GM12878 (cell line): ENCODE measurements at regions not wholly inside any gene's neighbourhood (a gene's known extent, or its start where the extent isn't known, plus 50 kb on each side); places are given as distances from the start of the nearest gene placed in this dataset.

Experiments
- ATAC-seq: fragments of 200-7000 bp; cut with Tn5 transposase; 3 replicates; pipeline ENCODE4 v1.9.1; 2020; ENCODE audit warnings: mild to moderate bottlenecking, moderate library complexity
- BruUV-seq: library from RNA; stranded (reverse); fragments of 400-500 nt; replicated peaks from 2 replicates; lab custom pipeline; 2021; lab: Mats Ljungman, UMichigan
- CTCF ChIA-PET: fragments of 300-600 bp; sonication (Branson Sonifier 250); formaldehyde crosslinking; extraction: SDS; loops from one replicate; lab custom pipeline; 2021; ENCODE audit warnings: inconsistent platforms; lab: Yijun Ruan, JAX
- POLR2A ChIA-PET: fragments of 350-600 bp; formaldehyde crosslinking; extraction: SDS; loops from one replicate; lab custom pipeline; 2021; ENCODE audit warnings: inconsistent platforms; lab: Charles Lee
- RAD21 ChIA-PET: fragments of 300-600 bp; sonication (Branson Sonifier 250); formaldehyde crosslinking; loops from one replicate; lab custom pipeline; 2023; ENCODE audit warnings: antibody characterized with exemption; ENCODE audit not compliant: unreplicated experiment; lab: Charles Lee
- SMC1A ChIA-PET: fragments of 300-600 bp; sonication (Branson Sonifier 250); formaldehyde crosslinking; loops from one replicate; lab custom pipeline; 2023; ENCODE audit not compliant: unreplicated experiment, uncharacterized antibody; lab: Charles Lee
- DNase-seq: peaks from one replicate; pipeline ENCODE4 v3.0.0-alpha.2; 2011; ENCODE audit warnings: low read depth, low spot score
- FAIRE-seq: peaks from 3 replicates; lab custom pipeline; 2011; peaks lifted over from hg19 to GRCh38; lab: Jason Lieb, UNC
- H2AFZ ChIP-seq: 2 replicates; pipeline ENCODE4 v1.6.0; 2011; ENCODE audit warnings: low read depth, low read length, control low read depth; ENCODE audit not compliant: control insufficient read depth
- H3K27ac ChIP-seq: 2 replicates; pipeline ENCODE4 v1.5.1; 2011; ENCODE audit warnings: control low read depth; ENCODE audit not compliant: control insufficient read depth, insufficient read depth
- H3K27me3 ChIP-seq, 2 experiments: replicated peaks in 1 of 2; 2 replicates each; pipeline versions ENCODE4 v1.6.0 to v1.6.1; 2011; ENCODE audit warnings: low read length in 1 of 2; ENCODE audit not compliant: control insufficient read depth in 2 of 2, insufficient read depth in 2 of 2
- H3K36me3 ChIP-seq, 2 experiments: 2 replicates each; pipeline ENCODE4 v1.5.1; 2011; ENCODE audit warnings: low read length in 1 of 2; ENCODE audit not compliant: control insufficient read depth in 2 of 2, insufficient read depth in 2 of 2
- H3K4me1 ChIP-seq: 2 replicates; pipeline ENCODE4 v1.6.1; 2011; ENCODE audit warnings: mild to moderate bottlenecking, low read length, moderate library complexity, mixed read lengths; ENCODE audit not compliant: control insufficient read depth, insufficient read depth
- H3K4me2 ChIP-seq: 2 replicates; pipeline ENCODE4 v1.6.0; 2011; ENCODE audit warnings: control low read depth; ENCODE audit not compliant: control insufficient read depth, insufficient read depth
- H3K4me3 ChIP-seq: fragments of 200-600 bp; sonication (generic); 2 replicates; pipeline ENCODE4 v1.5.1; 2016
- H3K79me2 ChIP-seq: 2 replicates; pipeline ENCODE4 v1.6.0; 2011; ENCODE audit warnings: low read length; ENCODE audit not compliant: control insufficient read depth, insufficient read depth
- H3K9ac ChIP-seq: 2 replicates; pipeline ENCODE4 v1.8.0; 2011; ENCODE audit warnings: low read length, control low read depth, mixed read lengths; ENCODE audit not compliant: control insufficient read depth, insufficient read depth
- H3K9me3 ChIP-seq: replicated peaks from 3 replicates; pipeline ENCODE4 v1.5.1; 2011; ENCODE audit warnings: mild to moderate bottlenecking, low read length; ENCODE audit not compliant: control insufficient read depth, insufficient read depth
- H4K20me1 ChIP-seq: 2 replicates; pipeline ENCODE4 v1.6.0; 2011; ENCODE audit not compliant: control insufficient read depth, insufficient read depth
- EED ChIP-seq: sonication (generic); IDR thresholded peaks from 2 replicates; pipeline ENCODE4 v1.6.1; 2016; ENCODE audit warnings: antibody characterized with exemption, low read depth
- KAT2A ChIP-seq: conservative IDR thresholded peaks from 2 replicates; pipeline ENCODE4 v1.6.1; 2011; ENCODE audit warnings: low read depth, low read length; ENCODE audit not compliant: control insufficient read depth
- KLF5 ChIP-seq: fragments of 450-650 bp; IDR thresholded peaks from 2 replicates; pipeline ENCODE4 v1.6.1; 2014; ENCODE audit warnings: mild to moderate bottlenecking; ENCODE audit not compliant: partially characterized antibody
- MEF2A ChIP-seq: IDR thresholded peaks from 2 replicates; pipeline ENCODE4 v1.6.1; 2011; ENCODE audit warnings: low read depth, mild to moderate bottlenecking, low read length, moderate library complexity; ENCODE audit not compliant: insufficient read depth
- NR2F1 ChIP-seq: fragments of 450-650 bp; conservative IDR thresholded peaks from 2 replicates; pipeline ENCODE4 v1.6.1; 2017; ENCODE audit warnings: mild to moderate bottlenecking
- RAD21 ChIP-seq: IDR thresholded peaks from 2 replicates; pipeline ENCODE4 v1.6.1; 2011; ENCODE audit warnings: mild to moderate bottlenecking, low read depth, low read length, moderate library complexity; ENCODE audit not compliant: insufficient read depth
- ZNF274 ChIP-seq: IDR thresholded peaks from one replicate; pipeline ENCODE4 v1.8.0; 2011; ENCODE audit not compliant: insufficient read length, insufficient read depth
- WGBS: methylation state at CpG from one replicate; pipeline ENCODE4 v1.1.6; 2016; ENCODE audit warnings: low lambda C conversion rate; ENCODE audit not compliant: insufficient replicate concordance, insufficient coverage; ENCODE audit errors: missing lambda C conversion rate; 5-methylcytosine and 5-hydroxymethylcytosine counted together
- in situ Hi-C: fragments of 300-500 bp; cut with MboI; formaldehyde crosslinking; loops from 9 replicates; pipeline ENCODE4 v1.14.3; 2018; ENCODE audit warnings: mixed read lengths
- intact Hi-C: fragments of 100-400 bp; cut with micrococcal nuclease; formaldehyde crosslinking; loops from one replicate; pipeline ENCODE4 v1.14.2; 2022; ENCODE audit not compliant: unreplicated experiment
- TF ChIP-seq, protein P1 (sequence below): fragments of 450-650 bp; IDR thresholded peaks from 2 replicates; pipeline ENCODE4 v1.6.1; 2016; ENCODE audit warnings: mild to moderate bottlenecking
- TF ChIP-seq, protein P2 (sequence below), 3 experiments: IDR thresholded peaks in 2 of 3; conservative IDR thresholded peaks in 1 of 3; 2 replicates each; pipeline ENCODE4 v1.5.1; 2011; ENCODE audit warnings: low read depth in 3 of 3, low read length in 3 of 3, mild to moderate bottlenecking in 3 of 3, control low read depth in 2 of 3, moderate library complexity in 2 of 3, inconsistent platforms in 1 of 3, mixed read lengths in 1 of 3; ENCODE audit not compliant: control insufficient read depth in 2 of 3, insufficient read depth in 1 of 3; ENCODE audit errors: extremely low read depth in 1 of 3

DNA sequence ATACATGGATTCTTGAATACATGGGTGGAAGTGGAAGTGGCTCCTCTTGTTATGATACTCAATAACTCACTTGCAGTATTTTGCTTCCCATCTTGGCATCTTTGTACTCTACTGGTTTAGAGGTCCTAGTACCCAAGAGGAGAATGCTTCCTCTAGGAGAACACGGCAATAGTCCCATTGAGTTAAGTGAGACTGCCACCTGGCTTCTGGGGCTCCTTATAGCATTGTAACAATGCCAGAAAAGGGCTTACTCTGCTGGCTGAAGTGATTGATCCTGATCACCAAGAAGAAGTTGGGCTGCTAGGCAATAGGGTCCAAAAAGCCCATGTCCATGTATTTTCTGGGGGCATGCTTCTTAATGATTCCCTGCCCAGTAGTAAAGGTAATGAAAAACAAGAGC is 627.6 kb upstream of the SGCD start:
- Histone ChIP-seq H4K20me1 (no peaks in the 10 kb centered on the region), H3K9me3 (no peaks in the 10 kb centered on the region), H3K9ac (no peak overlapping the region), H2AFZ (no peak overlapping the region), H3K27ac (no peak overlapping the region), H3K27me3 (no peaks in the 10 kb centered on the region), H3K4me3 (no peak overlapping the region), H3K4me2 (no peak overlapping the region), H3K4me1 (no peaks in the 10 kb centered on the region), H3K79me2 (no peaks in the 10 kb centered on the region), H3K36me3 (no peaks in the 10 kb centered on the region)
- FAIRE-seq (no peak), ATAC-seq (no peak), DNase-seq (no peak)
- intact Hi-C loops (no loop called here), in situ Hi-C loops (no loop called here)
- ChIA-PET SMC1A (no interaction called here), CTCF (interaction anchor here (1.2 kb wide), 1 partner anchor 1117 kb away, joined by 3 read pairs; no protein-coding TSS in a partner anchor), RAD21 (no interaction called here), POLR2A (no interaction called here)
- BruUV-seq: no TSS peak
- TF ChIP-seq MEF2A: no peak
- TF ChIP-seq, protein P1, sequence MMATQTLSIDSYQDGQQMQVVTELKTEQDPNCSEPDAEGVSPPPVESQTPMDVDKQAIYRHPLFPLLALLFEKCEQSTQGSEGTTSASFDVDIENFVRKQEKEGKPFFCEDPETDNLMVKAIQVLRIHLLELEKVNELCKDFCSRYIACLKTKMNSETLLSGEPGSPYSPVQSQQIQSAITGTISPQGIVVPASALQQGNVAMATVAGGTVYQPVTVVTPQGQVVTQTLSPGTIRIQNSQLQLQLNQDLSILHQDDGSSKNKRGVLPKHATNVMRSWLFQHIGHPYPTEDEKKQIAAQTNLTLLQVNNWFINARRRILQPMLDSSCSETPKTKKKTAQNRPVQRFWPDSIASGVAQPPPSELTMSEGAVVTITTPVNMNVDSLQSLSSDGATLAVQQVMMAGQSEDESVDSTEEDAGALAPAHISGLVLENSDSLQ: no peak
- 0% methylated on average over 1 of the region's 1 CpG for WGBS

DNA sequence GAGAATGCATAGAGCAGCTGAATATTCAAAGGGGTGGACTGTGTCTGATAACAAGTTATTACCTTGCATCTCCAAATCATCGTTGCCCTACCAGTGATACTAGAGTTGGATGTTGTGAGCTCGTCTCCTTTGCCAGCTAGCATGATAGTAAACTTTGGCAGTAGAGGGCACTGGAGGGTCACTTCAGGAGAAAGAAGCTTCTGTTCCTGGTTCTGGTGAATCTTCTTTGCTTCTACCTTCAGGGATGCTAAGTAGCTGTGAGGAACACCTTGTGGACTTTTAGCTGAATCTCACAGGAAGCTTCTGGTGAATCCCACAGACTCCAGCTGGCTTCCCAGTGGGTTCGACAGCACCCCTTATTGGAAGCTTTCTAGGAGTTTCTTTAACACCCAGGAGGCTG is 626.6 kb upstream of the SGCD start:
- no peak for FAIRE-seq
- H3K4me3 ChIP-seq: no peak overlapping the region
- H3K79me2 ChIP-seq: no peaks in the 10 kb centered on the region
- no peaks in the 10 kb centered on the region for H3K27me3 ChIP-seq
- no peaks in the 10 kb centered on the region for H4K20me1 ChIP-seq
- in situ Hi-C loops: no loop called here
- no peak overlapping the region for H3K4me2 ChIP-seq
- no peak overlapping the region for H3K27ac ChIP-seq
- H3K9me3 ChIP-seq: no peaks in the 10 kb centered on the region
- TF ChIP-seq KLF5: no peak
- TF ChIP-seq, protein P2, sequence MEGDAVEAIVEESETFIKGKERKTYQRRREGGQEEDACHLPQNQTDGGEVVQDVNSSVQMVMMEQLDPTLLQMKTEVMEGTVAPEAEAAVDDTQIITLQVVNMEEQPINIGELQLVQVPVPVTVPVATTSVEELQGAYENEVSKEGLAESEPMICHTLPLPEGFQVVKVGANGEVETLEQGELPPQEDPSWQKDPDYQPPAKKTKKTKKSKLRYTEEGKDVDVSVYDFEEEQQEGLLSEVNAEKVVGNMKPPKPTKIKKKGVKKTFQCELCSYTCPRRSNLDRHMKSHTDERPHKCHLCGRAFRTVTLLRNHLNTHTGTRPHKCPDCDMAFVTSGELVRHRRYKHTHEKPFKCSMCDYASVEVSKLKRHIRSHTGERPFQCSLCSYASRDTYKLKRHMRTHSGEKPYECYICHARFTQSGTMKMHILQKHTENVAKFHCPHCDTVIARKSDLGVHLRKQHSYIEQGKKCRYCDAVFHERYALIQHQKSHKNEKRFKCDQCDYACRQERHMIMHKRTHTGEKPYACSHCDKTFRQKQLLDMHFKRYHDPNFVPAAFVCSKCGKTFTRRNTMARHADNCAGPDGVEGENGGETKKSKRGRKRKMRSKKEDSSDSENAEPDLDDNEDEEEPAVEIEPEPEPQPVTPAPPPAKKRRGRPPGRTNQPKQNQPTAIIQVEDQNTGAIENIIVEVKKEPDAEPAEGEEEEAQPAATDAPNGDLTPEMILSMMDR (IDR thresholded peaks at IDR 0.05 in 2 of 3, conservative IDR thresholded peaks at IDR 0.05 in 1 of 3; ENCODE audit: control insufficient read depth in 2 of 3, extremely low read depth in 1 of 3, insufficient read depth in 1 of 3, low read depth in 3 of 3, low read length in 3 of 3): peak in 2 of 3 experiments; percentile 15 to 16; a peak in 2 of 6 replicates
- peak; percentile 38 for TF ChIP-seq RAD21
- no peak for TF ChIP-seq KAT2A
- TF ChIP-seq MEF2A: no peak
- no peak for TF ChIP-seq ZNF274
- TF ChIP-seq NR2F1: no peak
- no peak for TF ChIP-seq EED
- TF ChIP-seq, all 136 proteins: peak for 2
- ATAC-seq: no peak
- BruUV-seq: no TSS peak
- no peaks in the 10 kb centered on the region for H3K36me3 ChIP-seq
- intact Hi-C loops: no loop called here
- no peak overlapping the region for H3K9ac ChIP-seq
- no peak overlapping the region for H2AFZ ChIP-seq
- RAD21 ChIA-PET: interaction anchor here (0.7 to 1.1 kb wide), 2 partner anchors 121 to 1025 kb away, joined by 3 read pairs; no protein-coding TSS in a partner anchor
- 0% methylated on average over 3 of the region's 3 CpGs for WGBS
- CTCF ChIA-PET: interaction anchor here (0.6 to 1.5 kb wide), 4 partner anchors 11 to 1432 kb away, joined by 3 to 8 read pairs (median 5); no protein-coding TSS in a partner anchor
- no peaks in the 10 kb centered on the region for H3K4me1 ChIP-seq
- no peak for DNase-seq
- POLR2A ChIA-PET: no interaction called here
- SMC1A ChIA-PET: no interaction called here
